Uterus (tissue), 2 donors: ENCODE measurements at regions not wholly inside any gene's neighbourhood (a gene's known extent, or its start where the extent isn't known, plus 50 kb on each side); places are given as distances from the start of the nearest gene placed in this dataset.

Source experiments
- CTCF ChIP-seq, 4 experiments: fragments of 200-600 bp in 2 of 4; fragments of 450-650 bp in 2 of 4; sonication (generic) in 2 of 4; IDR thresholded peaks; one replicate each; pipeline ENCODE4 v1.5.1; 2016 to 2019; ENCODE audit warnings: antibody characterized with exemption in 4 of 4, mild to moderate bottlenecking in 2 of 4, moderate library complexity in 1 of 4
- POLR2A ChIP-seq, 2 donors: fragments of 450-650 bp; IDR thresholded peaks; one replicate each; pipeline ENCODE4 v1.6.1; 2016; ENCODE audit warnings: antibody characterized with exemption in 2 of 2, mild to moderate bottlenecking in 1 of 2, moderate library complexity in 1 of 2

DNA sequence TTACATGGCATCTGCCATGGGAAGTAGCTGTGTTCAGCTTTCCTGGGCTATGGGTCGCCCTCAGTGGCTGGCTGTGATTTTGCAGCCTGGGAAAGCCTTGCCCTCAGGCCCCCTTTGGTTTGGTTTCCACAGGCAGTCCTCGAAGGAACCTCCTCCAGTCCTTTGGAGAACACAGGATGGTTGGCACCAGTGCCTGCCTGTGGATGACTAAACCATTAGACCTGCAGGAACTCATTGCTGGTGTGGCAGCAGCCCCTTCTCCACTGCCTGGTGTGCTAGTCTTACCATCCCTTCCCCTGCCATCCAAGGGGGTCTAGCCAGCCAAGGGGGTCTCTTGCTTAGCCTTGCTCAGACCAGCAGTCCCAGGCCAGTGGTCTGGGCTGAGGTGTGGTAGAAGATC lies 71.4 kb upstream of the PJA1 start:
- TF ChIP-seq CTCF (IDR thresholded peaks at IDR 0.05) = no peak
- TF ChIP-seq POLR2A (IDR thresholded peaks at IDR 0.05) = no peak
